Sigmoid colon (tissue), 6 donors: ENCODE measurements at regions not wholly inside any gene's neighbourhood (a gene's known extent, or its start where the extent isn't known, plus 50 kb on each side); places are given as distances from the start of the nearest gene placed in this dataset.

Experiments
- DNase-seq: peaks from one replicate; pipeline ENCODE4 v3.0.0-alpha.2; 2019
- H3K27ac ChIP-seq, 4 donors: fragments of 200-600 bp; sonication (generic); one replicate each; pipeline ENCODE4 v1.5.1; 2016 to 2019; ENCODE audit warnings: mild to moderate bottlenecking in 1 of 4
- H3K27me3 ChIP-seq, 3 donors: fragments of 200-600 bp; sonication (generic); one replicate each; pipeline ENCODE4 v1.5.1; 2019; ENCODE audit warnings: mild to moderate bottlenecking in 1 of 3
- H3K36me3 ChIP-seq, 4 donors: fragments of 200-600 bp; sonication (generic); one replicate each; pipeline ENCODE4 v1.5.1; 2016 to 2019
- H3K4me1 ChIP-seq, 4 donors: fragments of 200-600 bp; sonication (generic); one replicate each; pipeline ENCODE4 v1.5.1; 2017 to 2019
- H3K4me3 ChIP-seq, 4 donors: fragments of 200-600 bp; sonication (generic); one replicate each; pipeline ENCODE4 v1.5.1; 2017 to 2019; ENCODE audit warnings: mild to moderate bottlenecking in 2 of 4, moderate library complexity in 1 of 4
- H3K9me3 ChIP-seq, 4 donors: fragments of 200-600 bp in 3 of 4; sonication (generic) in 3 of 4; one replicate each; pipeline versions ENCODE4 v1.5.1 to v1.6.1; 2013 to 2019
- CTCF ChIP-seq, 4 experiments: fragments of 450-650 bp in 3 of 4; fragments of 200-600 bp in 1 of 4; IDR thresholded peaks; one replicate each; pipeline ENCODE4 v1.5.1; 2016 to 2019; ENCODE audit warnings: antibody characterized with exemption in 4 of 4, mild to moderate bottlenecking in 3 of 4, moderate library complexity in 2 of 4
- EP300 ChIP-seq, 4 donors: sonication (generic); formaldehyde crosslinking; IDR thresholded peaks; one replicate each; pipeline ENCODE4 v1.6.1; 2017; ENCODE audit warnings: antibody characterized with exemption in 4 of 4
- POLR2A ChIP-seq, 2 donors: fragments of 450-650 bp; IDR thresholded peaks; one replicate each; pipeline ENCODE4 v1.6.1; 2016; ENCODE audit warnings: antibody characterized with exemption in 2 of 2, mild to moderate bottlenecking in 2 of 2, moderate library complexity in 2 of 2
- POLR2AphosphoS5 ChIP-seq, 4 donors: sonication (generic); formaldehyde crosslinking; IDR thresholded peaks; one replicate each; pipeline ENCODE4 v1.6.1; 2017; ENCODE audit warnings: antibody characterized with exemption in 4 of 4
- WGBS, 2 donors: extraction: QIAGEN DNeasy Blood & Tissue Kit; methylation state at CpG; one replicate each; pipeline ENCODE4 v1.1.7; 2013; 5-methylcytosine and 5-hydroxymethylcytosine counted together
- intact Hi-C: fragments of 100-400 bp; cut with DNase I; formaldehyde crosslinking; loops from one replicate; pipeline ENCODE4 v1.15.1; 2023
- donor health status: healthy with polysubstance abuse.
- donor health status: healthy.

GRCh38 chr15:81595752-81596151 lies 221.7 kb upstream of the TMC3 start:
- Histone ChIP-seq H3K27me3 (no peaks in the 10 kb centered on the region), H3K9me3 (peaks cover 0 to 5% (median 3%) of the 10 kb centered on the region in 4 donors), H3K4me1 (no peaks in the 10 kb centered on the region), H3K36me3 (no peaks in the 10 kb centered on the region), H3K27ac (no peak overlapping the region), H3K4me3 (no peak overlapping the region)
- intact Hi-C loops = no loop called here
- DNase-seq = no peak
- TF ChIP-seq POLR2AphosphoS5 (IDR thresholded peaks at IDR 0.05) (no peak), EP300 (IDR thresholded peaks at IDR 0.05) (no peak)
- WGBS, 2 donors = 17 to 60% methylated on average over 1 of the region's 1 CpG

DNA sequence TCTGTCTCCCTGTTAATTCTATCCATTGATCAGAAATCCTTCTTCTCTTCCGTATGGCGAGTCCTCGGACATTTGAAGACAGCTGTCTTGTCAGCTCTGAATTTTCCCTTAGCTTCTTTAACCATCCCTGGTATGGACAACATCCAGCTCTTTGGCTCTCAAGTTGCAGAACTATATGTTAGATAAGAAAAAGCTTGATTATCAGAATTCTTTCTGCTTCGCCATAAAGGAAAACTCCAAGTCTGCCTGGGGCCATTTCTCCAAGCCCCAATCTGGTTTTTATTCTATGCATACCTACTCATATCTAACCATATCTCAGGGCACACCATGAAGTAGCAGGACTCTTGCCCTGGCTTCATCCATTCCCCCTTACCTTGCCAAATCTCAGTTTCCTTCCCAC lies 215.7 kb upstream of the TMC3 start:
- Histone ChIP-seq H3K27me3 (no peaks in the 10 kb centered on the region), H3K27ac (no peak overlapping the region), H3K4me1 (no peaks in the 10 kb centered on the region), H3K9me3 (no peaks in the 10 kb centered on the region), H3K4me3 (no peak overlapping the region), H3K36me3 (no peaks in the 10 kb centered on the region)
- intact Hi-C loops = no loop called here
- TF ChIP-seq EP300 (IDR thresholded peaks at IDR 0.05) = no peak
- TF ChIP-seq POLR2A (IDR thresholded peaks at IDR 0.05) = no peak
- TF ChIP-seq CTCF (IDR thresholded peaks at IDR 0.05) = no peak
- TF ChIP-seq POLR2AphosphoS5 (IDR thresholded peaks at IDR 0.05) = no peak
- WGBS, 2 donors = 94 to 96% methylated on average over 4 of the region's 4 CpGs
- no peak for DNase-seq

DNA sequence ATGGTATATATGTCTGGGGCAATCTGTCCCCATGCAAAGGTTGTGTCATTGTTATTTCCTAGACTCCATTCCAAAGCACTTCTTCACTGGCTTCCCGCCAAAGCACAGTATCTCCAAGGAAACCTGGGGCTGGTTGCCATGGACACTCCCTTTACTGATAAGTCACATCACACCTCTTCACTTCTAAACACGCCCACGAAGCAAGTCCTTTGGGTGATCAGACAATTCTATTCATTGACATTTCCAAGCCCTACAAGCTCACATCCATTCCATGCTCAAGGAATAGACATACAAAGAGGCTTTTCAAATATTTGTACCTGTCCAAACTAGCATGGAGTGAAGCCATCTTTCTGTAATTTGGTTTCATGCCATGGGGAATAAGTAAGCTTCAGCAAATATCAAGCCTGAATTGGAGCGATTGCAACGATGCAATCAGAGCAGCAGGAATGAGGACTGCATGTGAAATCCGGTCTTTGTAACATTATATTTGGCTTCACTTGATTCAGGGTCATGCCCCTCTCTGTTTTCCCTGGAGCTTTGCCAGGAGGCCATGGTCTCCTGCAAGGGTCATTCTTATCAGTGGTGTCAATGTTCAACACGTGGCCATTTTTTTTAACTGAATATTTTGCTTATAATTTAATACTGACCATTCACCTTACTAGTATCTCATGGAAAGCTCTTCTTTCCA lies 201.6 kb upstream of the TMC3 start:
- 30 to 66% methylated on average over 7 of the region's 7 CpGs for WGBS, 2 donors
- Histone ChIP-seq H3K4me1 (no peaks in the 10 kb centered on the region), H3K36me3 (no peaks in the 10 kb centered on the region), H3K27me3 (no peaks in the 10 kb centered on the region), H3K27ac (no peak overlapping the region), H3K9me3 (no peaks in the 10 kb centered on the region), H3K4me3 (no peak overlapping the region)
- TF ChIP-seq CTCF (IDR thresholded peaks at IDR 0.05) (no peak), POLR2AphosphoS5 (IDR thresholded peaks at IDR 0.05) (no peak), POLR2A (IDR thresholded peaks at IDR 0.05) (no peak), EP300 (IDR thresholded peaks at IDR 0.05) (no peak)
- intact Hi-C loops = no loop called here
- no peak for DNase-seq

DNA sequence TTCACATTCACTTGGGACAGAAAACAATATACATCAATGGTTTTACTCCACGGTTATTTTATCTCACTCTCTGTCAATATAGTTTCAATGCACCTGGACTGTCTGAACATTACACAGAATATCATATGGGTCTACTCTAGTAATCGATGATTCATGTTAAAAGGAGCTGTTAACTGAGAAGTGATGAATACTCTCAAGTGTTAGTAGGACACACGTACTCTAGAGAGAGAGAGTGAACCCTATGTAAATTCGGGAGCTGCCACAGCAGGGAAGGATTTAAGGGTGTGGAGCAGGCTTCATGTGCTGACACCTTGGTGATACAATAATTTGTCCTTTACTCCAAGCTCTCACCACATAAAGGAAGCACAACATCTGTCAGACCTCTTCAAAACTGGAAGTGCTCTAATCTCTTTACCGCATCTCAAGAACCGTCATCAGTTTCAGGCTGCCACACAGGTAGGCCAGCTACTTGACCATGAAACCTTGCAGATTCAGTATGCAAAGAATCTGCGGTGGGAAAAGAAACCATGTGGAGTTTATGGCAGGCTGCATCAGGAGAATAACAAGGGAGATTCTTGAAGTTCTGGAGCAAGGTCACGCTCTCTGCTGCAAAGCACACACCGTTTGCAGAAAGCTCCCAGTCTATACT lies 199.2 kb upstream of the TMC3 start:
- TF ChIP-seq CTCF (IDR thresholded peaks at IDR 0.05) (no peak), EP300 (IDR thresholded peaks at IDR 0.05) (no peak), POLR2A (IDR thresholded peaks at IDR 0.05) (no peak), POLR2AphosphoS5 (IDR thresholded peaks at IDR 0.05) (no peak)
- no peaks in the 10 kb centered on the region for H3K36me3 ChIP-seq
- 74 to 77% methylated on average over 9 of the region's 9 CpGs for WGBS, 2 donors
- intact Hi-C loops = no loop called here
- H3K4me1 ChIP-seq = no peaks in the 10 kb centered on the region
- H3K4me3 ChIP-seq = no peak overlapping the region
- H3K27me3 ChIP-seq = no peaks in the 10 kb centered on the region
- no peak for DNase-seq
- no peaks in the 10 kb centered on the region for H3K9me3 ChIP-seq
- H3K27ac ChIP-seq = no peak overlapping the region

DNA sequence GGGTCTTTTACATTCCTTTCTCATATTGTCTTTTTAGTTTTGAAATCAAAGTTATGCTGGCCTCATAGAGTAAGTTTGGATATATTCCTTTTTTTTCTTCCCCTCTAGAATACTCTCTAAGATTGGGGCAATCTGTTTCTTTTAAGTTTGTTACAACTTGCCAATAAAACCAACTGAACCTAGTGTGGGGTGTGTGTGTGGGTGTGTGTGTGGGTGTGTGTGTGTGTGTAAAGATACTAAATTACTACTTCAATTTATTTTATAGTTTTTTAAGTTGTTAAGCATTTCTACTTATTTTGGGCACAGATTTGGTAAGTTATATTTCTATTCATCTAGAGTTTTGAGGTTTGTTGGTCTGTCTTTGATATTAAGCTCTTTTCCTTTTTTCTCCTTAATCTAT lies 198.2 kb upstream of the TMC3 start:
- DNase-seq = no peak
- Histone ChIP-seq H3K27ac (no peak overlapping the region), H3K36me3 (no peaks in the 10 kb centered on the region), H3K4me3 (no peak overlapping the region), H3K4me1 (no peaks in the 10 kb centered on the region), H3K27me3 (no peaks in the 10 kb centered on the region), H3K9me3 (no peaks in the 10 kb centered on the region)
- intact Hi-C loops = no loop called here
- no peak for TF ChIP-seq POLR2AphosphoS5 (IDR thresholded peaks at IDR 0.05)
- no peak for TF ChIP-seq POLR2A (IDR thresholded peaks at IDR 0.05)
- TF ChIP-seq EP300 (IDR thresholded peaks at IDR 0.05) = no peak
- TF ChIP-seq CTCF (IDR thresholded peaks at IDR 0.05) = no peak
